Occipital lobe (tissue), 1 donor: ENCODE measurements at regions not wholly inside any gene's neighbourhood (a gene's known extent, or its start where the extent isn't known, plus 50 kb on each side); places are given as distances from the start of the nearest gene placed in this dataset.

Source experiments
- DNase-seq: peaks from one replicate; lab custom pipeline; 2025; lab: John Stamatoyannopoulos, UW

DNA sequence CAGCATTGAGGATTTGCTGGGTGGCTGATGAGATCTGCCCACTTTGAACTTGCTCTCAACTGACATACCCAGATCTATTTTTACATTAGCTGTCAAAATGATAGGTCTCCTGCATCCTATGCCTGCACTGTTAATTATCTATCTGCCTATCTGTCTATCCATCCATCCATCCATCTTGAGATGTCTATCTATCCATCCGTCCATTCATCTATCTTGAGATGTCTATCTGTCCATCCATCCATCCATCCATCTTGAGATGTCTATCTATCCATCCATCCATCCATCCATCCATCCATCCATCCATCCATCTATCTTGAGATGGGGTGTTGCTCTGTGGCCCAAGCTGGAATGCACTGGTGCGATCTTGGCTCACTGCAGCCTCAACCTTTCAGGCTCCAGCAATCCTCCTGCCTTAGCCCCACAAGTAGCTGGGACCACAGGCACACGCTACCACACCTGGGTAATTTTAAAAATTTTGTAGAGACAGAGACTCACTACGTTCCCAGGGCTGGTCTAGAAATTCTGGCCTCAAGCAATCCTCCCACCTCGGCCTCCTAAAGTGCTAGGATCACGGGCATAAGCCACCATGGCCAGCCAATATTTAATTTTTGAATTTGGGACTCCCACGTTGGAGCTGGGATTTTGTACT, 159.4 kb upstream of the NSMCE3 start:
- DNase-seq = no peak

DNA sequence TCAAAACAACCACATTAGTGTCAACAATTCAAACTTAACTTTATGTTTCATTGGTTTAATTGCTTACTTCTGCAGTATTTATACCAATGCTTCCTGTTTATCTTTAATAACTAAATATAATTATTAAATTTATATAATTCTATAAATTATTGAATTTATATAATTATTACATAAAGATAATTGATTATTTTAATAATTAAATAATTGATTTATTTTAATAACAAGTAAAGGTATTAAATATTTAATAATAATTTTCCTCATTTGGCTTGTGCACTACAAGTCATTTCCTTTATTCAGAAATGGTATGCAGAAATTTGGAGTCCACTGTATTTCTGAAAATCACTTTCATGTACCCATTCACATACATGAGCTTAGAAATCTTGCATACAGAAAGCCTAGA, 156.2 kb upstream of the NSMCE3 start:
- no peak for DNase-seq

DNA sequence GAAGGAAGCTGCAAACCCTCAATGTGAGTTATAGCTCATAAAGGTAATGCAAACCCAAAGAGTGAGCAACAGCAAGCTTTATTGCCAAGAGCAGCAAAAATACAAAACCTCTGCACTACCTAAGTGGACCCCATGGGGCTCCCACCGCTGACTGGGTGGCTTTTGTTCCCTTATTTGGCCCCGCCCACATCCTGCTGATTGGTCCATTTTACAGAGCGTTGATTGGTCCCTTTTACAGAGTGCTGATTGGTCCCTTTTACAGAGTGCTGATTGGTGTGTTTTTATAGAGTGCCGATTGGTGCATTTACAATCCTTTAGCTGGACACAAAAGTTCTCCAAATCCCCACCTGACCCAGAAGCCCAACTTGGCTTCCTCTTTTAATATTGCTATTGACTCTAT, 154.5 kb upstream of the NSMCE3 start:
- no peak for DNase-seq

DNA sequence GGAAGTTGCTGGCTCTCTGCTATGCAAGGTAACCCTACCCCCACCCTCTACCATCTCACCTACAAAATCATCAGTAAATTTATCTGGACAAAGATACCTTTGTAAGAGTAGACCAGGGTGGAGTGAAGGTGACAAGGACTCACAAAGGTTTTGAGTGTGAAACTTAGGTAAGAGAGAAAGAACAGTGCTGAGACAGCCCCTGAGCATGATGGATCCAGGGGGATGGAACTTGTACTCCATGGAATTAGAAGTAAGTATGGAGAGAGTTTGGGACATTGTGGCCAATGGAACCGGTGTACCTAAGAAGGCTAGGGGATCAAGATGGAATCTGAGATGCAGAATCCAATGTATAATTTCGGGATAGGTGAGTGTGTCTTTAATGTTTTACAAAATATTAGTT, 153.0 kb upstream of the NSMCE3 start:
- no peak for DNase-seq

DNA sequence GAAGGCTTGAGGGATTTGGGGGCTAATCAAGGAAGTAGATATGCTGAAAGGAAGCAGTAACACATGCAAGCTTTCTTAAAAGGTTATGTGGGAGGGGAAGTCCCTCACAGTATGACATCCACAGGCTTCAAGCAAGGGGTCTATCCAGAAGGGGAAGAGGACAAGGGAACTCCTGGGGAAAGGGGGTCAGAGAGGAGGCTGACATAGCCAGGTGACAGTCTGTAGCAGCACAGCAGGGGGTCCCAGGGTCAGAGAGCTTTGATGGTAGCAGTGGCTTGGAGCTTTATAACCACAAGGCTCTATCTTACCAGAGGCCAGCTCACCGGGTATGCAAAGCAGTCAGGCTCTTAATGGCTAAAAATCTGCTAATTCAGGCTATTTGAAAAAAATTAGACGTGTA, 150.6 kb upstream of the NSMCE3 start:
- DNase-seq = no peak

DNA sequence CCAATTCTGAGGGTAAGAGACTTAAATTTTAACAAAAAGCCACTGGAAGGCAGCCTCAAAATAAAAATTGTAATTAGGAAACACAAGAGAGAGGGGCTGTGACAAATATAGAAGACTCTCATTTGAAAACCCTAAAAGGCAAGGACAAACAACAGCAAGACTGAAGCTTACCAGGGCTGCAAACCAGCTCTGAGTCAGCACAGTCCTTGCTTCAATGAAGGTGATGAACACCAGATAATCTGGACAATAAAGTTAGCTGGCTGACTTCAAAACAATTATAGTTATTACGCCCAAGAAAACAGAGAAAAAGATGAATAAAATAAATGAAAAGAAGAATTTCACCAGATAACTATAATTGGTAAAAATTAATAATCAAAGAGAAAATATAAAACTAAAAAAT, 149.3 kb upstream of the NSMCE3 start:
- DNase-seq = no peak

DNA sequence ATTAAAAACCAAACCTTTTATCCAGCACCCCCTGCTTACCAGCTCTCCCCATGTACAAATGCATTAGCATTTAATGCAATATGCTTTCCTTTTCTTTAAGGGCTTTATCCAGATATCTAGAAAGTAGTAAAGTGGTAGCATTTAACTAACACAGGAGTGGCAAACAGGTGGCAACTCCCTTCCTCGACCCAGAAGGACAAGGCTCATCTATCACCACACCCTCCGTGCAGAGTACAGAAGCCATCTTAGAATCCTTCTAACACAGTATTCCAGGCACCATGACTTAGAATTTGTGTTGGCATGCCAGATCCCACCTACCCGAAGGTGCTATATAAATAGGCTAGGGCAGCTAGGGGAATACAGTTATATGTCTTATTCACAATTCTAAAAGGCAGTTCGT, 148.6 kb upstream of the NSMCE3 start:
- DNase-seq = no peak

DNA sequence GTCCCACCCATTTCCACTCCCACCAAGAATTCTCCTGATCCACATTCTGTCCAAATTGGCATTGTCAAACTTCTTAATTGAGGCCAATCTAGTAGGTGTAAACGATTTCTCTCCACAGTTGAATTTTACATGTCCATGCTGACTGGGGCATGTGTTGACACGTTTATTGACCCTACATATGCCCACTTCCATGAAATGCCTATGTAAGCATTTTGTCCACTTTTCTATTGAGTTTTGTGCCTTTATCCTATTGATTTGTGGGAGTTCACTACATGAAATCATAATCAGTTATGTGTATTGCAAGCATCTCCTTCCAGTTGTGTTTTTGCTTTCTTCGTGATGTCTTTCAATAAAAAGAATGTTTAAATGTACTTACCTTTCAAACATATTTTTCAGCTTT, 141.7 kb upstream of the NSMCE3 start:
- no peak for DNase-seq

DNA sequence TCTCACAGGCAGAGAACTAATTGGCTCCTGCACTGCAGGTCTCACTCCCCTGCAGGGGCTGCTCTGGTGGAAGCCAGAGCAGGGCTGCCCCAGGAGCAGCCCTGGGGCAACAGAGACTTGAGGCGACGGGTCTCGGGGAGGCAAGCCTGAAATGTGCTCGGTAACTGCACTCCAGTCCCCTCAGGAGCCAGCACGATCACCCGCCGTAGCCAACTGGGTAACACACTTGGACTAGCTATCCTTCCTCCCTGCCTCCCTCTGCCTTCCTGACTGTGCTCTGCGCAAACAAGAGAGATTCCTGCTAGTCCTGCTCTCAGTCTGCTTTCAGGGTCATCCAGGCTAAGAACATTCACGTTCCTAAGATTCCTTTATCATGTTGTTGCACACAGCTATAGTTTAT, 140.7 kb upstream of the NSMCE3 start:
- DNase-seq = no peak

DNA sequence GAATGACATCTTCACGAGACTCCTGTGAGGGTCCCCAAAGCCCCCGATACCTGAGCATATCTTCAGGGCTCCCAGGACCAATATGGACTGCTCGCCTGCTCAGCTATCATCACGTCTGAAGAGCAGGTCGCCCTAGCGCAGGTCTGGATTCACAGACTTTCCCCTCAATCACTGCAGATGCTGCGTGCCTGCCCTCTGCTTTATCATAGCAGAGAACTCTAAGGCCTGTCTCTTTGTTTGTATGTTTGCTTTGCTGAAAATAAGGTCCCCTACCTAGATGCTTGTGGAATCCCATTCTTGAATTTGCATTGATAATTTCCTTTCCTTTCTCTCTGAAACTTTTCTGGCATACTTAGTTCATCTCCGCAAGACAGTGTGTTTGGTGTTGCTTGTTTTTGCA, 140.3 kb upstream of the NSMCE3 start:
- DNase-seq = no peak

DNA sequence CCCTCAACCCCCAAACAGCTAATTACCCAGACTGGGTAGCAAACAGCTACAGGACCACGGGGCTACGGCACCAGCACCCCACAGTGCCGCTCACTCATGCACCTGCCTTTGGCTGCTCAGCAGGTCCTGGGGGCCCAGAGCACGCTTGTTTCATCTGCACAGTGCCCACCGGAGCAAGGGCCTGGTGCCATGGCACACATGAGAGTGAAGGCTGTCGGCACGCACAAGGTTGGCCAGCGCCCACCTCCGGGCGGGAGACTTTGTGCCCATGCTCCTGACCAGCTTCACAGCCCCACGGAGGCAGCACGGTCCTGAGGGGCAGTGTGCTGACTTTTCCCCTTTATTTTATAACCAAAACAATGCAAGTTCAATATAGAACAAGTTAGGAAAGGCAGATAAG, 135.9 kb upstream of the NSMCE3 start:
- no peak for DNase-seq

DNA sequence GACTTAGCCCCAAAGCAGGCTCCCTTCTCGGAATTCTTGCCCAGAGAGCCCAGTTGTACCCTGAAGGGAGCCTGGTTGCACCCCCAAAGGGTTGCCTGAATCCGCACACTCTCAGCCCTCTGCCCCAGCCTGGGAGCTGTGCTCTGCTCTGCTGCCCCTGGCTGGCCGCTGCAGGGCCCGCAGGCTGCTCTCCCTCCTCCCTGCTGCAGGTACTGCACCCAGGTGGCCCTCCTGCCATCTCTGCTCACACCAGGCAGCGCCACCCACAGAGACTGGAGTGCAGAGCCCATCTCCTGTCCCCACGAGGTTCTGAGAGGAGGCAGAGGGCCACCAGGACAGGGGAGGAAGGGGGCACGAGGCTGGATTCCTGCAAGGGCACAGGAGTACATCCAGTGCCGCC, 134.2 kb upstream of the NSMCE3 start:
- DNase-seq = no peak

DNA sequence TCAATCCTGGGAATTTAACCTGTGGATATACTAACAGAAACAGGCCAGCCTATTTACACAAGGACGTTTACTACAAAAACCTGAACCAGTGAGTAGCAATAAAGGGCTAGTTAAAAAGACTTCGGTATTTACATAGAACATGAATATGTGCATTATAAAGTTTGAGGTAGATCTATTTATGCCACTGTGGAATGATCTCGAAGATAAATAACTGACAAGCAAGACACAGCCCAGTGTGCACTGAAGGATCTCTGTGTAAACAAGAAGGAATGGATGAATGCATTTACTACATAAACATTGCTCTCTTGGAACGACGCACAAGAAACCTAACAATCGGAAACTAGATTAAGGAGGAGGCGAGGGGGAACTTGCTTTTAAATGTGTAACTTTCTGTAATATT, 132.0 kb upstream of the NSMCE3 start:
- DNase-seq = no peak

DNA sequence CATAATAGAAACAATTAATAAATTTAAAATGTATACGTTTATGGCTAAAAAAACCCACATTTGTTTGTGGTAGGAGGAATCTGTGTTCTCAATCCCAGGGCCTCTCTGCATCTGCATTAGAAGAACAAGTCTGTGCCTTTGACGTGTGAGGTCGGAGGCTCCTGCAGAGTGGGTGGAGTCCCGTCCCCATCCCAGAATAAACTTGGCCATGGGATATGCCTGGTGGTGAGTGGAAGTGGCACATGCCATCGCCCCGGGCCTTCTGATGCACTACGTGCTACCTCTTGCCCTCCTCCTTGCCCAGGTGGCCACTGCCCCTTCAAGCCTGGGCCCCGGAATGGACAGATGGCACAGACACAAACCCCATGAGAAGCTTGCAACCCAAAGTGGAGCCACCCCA, 131.1 kb upstream of the NSMCE3 start:
- DNase-seq = no peak

DNA sequence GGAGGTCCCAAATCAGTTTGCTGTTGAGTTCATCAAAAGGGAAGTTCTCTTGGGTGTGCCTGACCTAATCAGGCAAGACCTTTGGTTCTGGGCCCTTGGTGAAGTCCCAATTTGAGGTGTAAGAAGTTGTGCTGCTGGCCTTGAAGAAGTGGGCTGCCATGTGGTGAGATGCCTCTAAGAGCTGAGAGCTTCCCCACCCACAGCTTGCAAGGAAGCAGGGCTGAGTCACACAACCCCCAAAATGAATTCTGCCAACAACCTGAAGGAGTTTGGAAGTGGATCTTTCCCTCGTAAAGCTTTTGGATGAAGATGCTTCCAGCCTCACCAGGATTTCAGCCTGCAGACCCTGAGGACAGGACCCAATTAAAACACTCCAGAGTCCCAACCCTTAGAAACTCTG, 129.3 kb upstream of the NSMCE3 start:
- no peak for DNase-seq

DNA sequence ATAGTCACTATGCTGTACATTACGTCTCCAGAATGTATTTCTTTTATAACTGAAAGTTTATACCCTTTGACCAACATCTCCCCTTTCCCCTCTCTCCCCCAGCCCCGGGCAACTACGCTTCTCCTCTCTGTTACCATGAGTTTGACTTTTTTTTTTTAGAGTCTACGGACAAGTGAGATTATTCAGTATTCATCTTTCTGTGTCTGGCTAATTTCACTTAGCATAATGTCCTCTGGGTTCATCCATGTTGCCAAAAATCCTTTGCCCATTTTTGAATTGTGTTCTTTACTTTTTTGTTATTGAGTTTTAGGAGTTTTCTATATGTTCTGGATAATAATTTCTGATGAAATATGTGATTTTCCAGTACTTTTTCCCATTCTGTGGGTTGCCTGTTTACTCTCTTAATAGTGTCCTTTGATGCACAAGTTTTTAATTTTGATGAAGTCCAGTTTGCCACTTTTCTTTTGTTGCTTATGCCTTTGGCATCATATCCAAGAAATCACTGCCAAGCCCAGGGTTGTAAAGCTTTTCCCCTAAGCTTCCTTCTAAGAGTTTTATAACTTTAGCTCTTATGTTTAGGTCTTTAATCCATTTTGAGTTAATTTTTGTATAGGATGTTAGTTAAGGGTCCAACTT, 126.7 kb upstream of the NSMCE3 start:
- no peak for DNase-seq

DNA sequence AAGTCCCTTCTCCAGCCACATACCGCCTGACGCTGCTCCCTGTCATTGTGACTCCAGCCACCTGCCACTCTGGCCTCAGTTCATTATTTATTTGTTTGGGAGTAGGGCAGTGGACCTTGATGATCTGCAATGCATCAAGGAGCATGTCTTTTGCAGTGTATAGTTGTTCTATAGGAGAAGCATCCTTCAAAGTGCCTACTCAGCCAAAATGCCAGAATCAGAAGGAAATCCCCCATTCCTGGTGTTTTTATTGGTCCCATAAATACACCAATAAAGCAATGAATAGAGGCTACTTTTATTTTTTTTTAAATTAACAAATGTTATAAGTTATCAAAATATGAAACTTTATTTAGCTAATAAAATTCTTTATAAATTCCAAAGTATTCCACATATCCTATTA, 123.8 kb upstream of the NSMCE3 start:
- no peak for DNase-seq

DNA sequence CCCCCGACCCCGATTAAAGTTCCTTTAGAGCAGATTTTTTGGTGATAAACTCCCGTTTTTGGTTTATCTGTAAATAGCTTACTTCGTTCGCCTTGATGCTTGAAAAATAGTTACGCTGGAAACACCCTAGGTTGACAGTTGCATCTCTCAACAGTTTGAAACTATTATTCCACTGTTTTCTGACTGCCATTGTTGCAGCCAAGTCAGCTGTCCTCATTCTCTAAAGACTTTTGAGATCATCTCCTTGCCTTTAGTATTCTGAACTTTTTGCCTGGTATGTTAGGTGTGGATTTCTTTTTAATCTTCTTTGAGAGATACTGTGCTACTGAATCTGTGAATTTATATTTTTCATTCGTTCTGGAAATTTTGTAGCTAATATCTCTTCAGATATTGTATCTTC, 122.7 kb upstream of the NSMCE3 start:
- no peak for DNase-seq

DNA sequence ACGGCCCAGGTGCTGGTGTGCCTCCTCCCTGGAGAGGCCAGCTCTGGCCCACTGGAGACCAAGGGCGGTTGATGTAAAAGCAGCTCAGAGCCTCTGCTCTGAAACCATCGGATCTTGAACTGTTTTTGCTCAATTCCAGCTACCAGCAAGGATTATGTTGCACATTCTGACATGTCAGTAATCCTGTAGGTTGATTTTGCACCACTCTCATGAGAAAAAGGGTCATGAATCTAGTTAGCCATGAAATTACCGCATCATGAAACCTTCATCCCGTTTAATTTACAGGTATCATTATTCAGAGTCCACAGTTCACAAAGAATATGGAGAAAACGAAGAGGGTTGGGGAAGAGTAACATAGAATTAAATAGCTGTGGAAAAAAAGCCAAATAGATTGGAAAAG, 120.4 kb upstream of the NSMCE3 start:
- DNase-seq = no peak

DNA sequence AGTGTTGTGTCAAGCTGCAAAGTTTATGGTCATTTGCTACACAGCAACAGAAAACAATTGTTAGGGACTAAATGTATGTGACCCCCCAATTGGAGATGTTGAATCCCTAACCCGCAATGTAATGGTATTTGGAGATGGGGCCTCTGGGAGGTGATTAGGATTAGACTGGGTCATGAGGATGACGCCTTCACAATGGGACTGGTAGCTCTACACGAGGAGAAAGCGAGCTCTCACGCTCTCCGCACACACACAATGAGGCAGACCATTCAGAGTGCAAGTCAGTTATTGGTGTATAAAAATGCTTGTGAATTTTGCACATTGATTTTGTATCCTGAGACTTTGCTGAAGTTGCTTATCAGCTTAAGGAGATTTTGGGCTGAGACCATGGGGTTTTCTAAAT, 116.9 kb upstream of the NSMCE3 start:
- no peak for DNase-seq

DNA sequence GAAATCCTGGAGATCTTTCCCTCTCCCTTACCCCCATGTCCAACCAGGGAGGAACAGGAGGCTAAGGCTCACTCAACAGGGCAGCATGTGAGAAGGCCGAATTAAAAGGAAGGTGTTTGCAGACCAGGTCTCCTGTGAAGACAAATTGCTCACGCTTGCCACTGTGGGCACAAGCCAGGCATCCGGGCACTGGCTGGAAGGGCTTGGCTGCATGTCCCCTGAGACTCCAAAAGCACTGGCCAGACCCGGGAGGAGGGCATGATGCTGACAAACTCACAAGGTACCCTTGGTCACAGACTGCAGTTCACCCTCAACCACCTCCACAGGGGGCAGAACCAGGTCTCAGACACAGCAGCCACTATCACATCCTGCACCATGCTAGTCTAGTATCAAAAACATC, 113.7 kb upstream of the NSMCE3 start:
- DNase-seq = no peak

DNA sequence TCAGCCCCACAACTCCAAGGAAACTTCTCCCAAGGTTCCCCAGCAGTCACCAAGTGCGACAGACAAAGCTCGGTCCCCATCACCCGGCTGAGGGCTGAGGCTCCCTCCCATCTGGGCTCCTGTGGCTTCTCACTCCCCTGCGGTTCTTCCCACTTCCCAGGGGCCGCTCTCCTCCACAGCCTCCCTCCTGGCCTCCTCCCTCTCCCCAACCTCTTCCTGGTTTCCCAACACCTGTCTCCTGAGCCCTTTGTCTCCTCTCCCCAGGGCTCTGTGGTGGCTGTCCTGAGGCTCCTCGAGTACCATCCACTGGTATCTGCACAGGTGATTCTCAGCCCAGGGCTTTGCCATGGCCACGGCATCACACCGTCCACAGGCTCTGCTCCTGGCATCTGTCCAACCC, 113.2 kb upstream of the NSMCE3 start:
- DNase-seq = no peak

DNA sequence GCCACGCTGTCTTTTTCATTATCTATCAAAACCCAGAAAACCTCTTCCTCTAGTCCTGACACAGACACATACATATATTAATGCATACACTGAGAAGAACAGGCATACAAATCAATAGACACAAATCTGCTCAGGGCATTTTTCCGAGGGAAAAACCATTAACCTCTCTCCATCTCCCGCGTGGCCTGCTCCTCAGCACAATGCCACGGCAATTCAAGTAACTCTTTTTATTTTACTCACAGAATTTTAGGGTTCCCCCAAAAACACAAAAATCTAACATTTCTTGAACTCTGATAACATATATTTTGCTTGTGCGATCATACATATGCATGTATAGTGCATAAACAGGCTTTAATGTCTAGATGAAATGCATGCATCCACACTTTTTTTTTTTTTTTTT, 110.8 kb upstream of the NSMCE3 start:
- no peak for DNase-seq

DNA sequence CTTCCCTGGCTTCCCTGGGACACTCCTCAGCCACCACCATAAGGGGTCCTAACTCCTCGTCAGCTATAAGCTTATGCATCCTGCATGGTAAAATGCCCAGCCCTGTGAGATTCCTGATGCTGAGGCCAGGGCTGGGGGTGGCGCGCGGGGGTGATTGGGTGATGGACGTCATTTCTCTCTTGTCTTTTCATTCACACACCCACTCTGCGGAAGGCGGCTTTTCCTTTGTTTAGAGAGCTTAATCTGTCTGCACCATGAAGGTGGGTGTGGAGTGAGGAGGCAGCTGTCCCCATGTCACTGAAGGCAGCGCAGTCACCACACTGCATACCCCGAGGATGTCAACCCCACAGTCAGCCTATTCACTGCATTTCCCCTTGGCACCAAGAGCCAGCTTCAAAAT, 110.0 kb upstream of the NSMCE3 start:
- no peak for DNase-seq
